GM10266 (cell line): ENCODE measurements at regions not wholly inside any gene's neighbourhood (a gene's known extent, or its start where the extent isn't known, plus 50 kb on each side); places are given as distances from the start of the nearest gene placed in this dataset.
A peak's percentile ranks its signal among the peaks of the same experiment; 100 is the strongest.

ENCODE experiments used
- DNase-seq: peaks from one replicate; pipeline ENCODE4 v3.0.0; 2012; ENCODE audit errors: extremely low spot score
- TF ChIP-seq, protein P1 (sequence below): IDR thresholded peaks from 2 replicates; pipeline ENCODE4 v1.5.1; 2012; ENCODE audit warnings: mild to moderate bottlenecking, low read depth; ENCODE audit not compliant: control insufficient read depth, insufficient read depth; ENCODE audit errors: missing control alignments

DNA sequence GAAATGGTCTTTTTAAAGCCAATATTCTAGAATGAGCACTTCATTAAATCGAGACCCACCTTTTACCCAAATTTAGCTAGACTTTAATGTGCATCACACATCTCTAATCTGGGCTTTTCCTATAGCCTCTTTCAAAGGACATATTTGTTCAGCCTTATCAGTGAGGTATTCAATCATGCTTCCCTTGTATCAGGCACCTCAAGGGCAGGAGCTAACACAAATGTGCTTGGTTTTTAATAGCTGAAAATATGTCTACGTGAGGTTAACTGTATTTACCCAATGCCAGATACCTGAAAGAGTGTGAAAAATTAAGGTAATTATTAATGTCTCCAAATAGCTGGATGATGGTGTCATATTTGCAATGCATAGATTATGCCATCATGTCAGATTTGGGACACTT lies 203.9 kb downstream of the SNX10 start:
- no peak for DNase-seq
- TF ChIP-seq, protein P1, sequence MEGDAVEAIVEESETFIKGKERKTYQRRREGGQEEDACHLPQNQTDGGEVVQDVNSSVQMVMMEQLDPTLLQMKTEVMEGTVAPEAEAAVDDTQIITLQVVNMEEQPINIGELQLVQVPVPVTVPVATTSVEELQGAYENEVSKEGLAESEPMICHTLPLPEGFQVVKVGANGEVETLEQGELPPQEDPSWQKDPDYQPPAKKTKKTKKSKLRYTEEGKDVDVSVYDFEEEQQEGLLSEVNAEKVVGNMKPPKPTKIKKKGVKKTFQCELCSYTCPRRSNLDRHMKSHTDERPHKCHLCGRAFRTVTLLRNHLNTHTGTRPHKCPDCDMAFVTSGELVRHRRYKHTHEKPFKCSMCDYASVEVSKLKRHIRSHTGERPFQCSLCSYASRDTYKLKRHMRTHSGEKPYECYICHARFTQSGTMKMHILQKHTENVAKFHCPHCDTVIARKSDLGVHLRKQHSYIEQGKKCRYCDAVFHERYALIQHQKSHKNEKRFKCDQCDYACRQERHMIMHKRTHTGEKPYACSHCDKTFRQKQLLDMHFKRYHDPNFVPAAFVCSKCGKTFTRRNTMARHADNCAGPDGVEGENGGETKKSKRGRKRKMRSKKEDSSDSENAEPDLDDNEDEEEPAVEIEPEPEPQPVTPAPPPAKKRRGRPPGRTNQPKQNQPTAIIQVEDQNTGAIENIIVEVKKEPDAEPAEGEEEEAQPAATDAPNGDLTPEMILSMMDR = no peak

DNA sequence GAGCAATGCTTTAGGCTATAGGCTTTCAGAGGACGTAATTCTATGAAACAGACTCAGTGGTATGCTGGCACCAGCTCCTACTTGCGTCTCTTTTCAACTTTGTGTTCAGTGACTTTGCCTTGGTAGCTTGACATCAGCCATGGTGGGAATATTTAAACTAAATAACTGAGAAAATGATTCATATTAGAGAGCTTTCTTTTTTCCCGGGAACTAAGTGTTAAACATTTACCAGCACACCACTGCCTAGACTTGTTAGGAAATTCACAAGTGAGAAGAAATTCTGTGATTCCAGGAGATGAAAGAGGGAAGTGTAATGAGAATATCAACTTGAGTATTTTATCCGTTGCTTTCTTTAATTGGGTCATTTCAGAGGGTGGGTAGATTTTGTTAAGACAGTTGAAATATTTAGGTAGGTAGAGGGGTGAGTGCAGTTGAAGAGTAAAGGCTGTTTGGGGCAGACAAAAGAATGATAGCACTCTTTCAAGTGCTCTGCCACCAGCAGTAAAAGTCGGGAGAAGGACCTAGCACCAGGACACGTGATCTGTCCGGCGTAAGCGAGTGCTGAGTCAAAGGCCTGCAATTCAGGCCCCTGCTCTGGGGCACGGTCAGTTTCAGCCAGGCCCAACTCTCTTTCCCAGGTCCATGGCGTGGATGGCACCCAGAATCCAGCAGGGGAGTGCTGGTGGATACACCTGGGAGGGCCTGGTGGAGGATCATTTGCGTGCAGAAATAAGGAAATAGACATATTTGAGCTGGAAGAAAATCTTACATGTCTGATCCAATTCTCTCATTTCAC lies 206.3 kb downstream of the SNX10 start:
- no peak for DNase-seq
- TF ChIP-seq, protein P1 = no peak

DNA sequence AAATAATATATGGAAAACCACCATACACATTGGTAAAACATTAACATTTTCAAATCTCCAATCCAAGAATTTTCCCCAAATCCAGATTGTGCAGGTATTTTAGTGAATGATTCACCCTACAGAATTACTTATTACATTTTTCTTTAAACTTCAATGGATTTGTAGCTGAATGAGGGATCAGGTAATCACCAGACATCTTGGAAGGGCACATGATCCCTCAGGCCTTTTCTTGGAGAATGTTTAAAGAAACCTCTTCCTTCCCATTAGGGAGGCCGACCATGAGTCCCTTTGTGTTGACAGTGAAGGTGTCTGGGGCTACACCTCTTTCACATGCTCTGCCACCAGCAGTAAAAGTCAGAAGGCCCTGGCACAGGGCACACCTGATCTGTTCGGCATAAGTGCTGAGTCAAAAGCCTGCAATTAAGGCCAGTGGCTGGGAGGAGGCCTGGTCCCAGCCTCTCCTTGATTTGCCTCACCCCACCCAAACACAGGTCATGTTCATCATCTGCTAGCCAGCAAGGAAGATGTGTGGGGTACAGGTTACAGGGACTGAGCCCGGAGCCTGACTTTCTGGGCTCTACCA lies 207.7 kb downstream of the SNX10 start:
- no peak for DNase-seq
- TF ChIP-seq, protein P1 = no peak

DNA sequence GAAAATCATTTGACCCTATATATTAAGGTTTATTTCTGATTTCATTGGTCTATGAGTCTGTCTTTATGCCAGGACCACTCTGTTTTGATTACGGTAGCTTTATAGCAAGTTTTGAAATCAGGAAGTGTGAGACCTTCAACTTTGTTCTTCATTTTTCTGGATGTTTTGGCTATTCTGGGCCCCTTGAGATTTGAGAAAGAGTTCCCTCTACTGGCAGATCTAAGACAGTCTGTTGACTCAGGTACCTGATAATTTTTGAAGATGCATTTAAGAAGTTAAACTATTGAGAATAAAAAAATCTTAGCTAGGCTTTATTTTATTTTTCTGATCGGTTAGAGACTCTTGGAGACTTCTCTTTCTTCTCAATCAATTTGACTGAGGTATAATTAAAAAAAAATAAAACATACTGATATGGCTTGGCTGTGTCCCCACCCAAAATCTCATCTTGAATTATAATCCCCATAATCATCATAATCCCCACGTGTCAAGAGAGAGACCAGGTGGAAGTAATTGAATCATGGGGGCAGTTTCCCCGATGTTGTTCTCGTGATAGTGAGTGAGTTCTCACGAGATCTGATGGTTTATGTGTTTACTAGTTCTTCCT lies 209.2 kb downstream of the SNX10 start:
- TF ChIP-seq, protein P1 = peak; percentile 56
- peak; percentile 59 for DNase-seq

DNA sequence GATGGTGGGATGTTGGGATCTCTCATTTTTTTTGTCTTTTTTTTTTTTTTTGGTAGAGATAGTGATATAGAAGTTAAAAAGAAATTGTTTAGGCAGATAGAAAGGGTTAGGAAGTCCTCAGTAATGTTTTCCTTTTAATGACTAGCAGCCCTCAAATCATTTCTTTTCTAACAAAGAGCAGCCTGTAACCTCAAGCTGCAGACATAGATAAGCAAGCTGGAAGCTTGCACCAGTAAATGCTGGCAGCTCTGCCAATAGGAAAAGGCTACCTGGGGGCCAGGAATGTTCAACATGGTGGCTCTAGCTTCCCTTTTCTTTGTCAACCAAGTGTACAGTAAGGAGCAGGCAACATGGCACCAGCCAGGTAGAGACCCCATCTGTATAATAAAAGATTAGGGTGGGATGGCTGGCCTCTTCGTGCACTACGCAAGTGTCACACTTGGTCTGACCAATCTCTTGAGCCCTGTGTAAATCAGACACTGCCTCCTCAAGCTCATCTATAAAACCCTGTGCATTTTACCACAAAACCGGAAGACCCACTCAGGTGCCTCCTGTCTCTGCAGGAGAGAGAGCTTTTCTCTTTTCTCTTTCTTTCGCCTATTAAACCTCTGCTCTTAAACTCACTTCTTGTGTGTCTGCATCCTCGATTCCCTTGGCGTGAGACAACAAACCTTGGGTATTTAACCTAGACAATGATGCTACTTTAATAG lies 212.9 kb downstream of the SNX10 start:
- TF ChIP-seq, protein P1 = no peak
- no peak for DNase-seq

DNA sequence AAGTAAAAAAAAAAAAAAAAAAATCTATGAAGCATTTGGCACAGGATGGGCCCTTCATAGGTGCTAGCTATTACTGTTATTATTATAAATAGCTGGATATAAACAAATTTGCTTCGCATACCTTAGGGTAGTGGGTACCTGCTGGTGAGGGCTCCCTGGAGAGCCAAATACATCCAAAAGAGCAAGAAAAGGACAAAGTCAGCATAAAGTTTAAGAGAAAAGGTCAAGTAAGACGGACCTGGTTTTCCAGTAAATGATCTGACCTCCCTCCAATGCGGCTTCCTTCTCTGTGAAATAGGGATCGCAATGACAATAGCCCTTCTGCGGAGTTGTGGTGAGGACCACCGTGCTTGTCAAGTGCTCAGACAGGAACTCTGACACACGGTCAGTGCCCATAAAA lies 214.5 kb downstream of the SNX10 start:
- DNase-seq = no peak
- TF ChIP-seq, protein P1 = no peak
